ENCODE measurements at regions not wholly inside any gene's neighbourhood (a gene's known extent, or its start where the extent isn't known, plus 50 kb on each side); places are given as distances from the start of the nearest gene placed in this dataset.

DNA sequence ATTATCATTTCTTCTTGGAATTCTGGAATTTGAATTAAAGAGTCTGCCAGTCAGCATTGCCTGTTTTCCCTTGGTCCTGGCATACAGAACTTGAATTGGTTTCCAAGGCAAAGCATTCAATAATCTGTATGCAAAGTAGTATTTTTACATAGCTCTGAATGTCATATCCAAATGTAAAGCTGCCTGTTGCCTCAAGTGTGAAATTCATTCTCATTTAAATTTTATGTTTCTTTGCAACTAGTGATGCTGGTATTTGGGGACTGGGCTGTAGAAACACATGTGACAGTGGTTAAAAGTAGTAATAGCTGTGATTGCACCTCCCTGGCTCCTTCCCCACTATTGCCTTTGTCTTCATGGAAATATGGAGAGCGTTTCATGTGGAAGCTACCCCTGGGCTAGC, 743.9 kb upstream of the GOLIM4 start:
- Histone ChIP-seq H3K27me3 (ENCODE audit: control insufficient read depth, insufficient read depth, low read length) (peaks cover 2% of the 10 kb centered on the region), H3K36me3 (ENCODE audit: control insufficient read depth, insufficient read depth, low read length) (no peaks in the 10 kb centered on the region), H3K4me3 (ENCODE audit: low read depth, low read length) (no peak overlapping the region)
- POLR2A ChIA-PET: no interaction called here
- TF ChIP-seq CTCF (IDR thresholded peaks at IDR 0.05; ENCODE audit: insufficient read depth, low read depth, low read length): no peak
- CTCF ChIA-PET: interaction anchor here (0.7 to 1.8 kb wide), 2 partner anchors 26 to 328 kb away, joined by 3 to 5 read pairs; no protein-coding TSS in a partner anchor
- DNase-seq (ENCODE audit: low read depth): no peak

DNA sequence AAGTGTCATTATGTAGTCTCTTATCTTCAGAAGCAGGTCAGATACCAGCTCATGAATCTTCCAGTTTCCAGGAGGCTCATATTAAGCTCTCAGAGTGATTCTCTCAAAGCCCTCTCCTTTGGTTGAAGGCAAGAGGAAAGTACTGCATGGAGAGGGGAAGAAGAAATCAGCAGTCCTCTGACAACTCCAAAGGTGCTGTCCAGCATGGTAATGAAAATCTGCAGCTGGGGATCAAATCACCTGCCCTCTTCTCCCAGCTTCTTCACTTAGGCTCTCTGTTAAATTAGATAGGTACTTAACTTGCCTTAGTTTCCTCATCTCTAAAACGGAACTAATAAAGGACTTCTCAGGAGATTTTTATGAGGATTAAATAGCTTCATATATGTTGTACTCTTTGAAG, 738.8 kb upstream of the GOLIM4 start:
- CTCF ChIA-PET: interaction anchor here (1.2 to 1.5 kb wide), 2 partner anchors 13 to 213 kb away, joined by 4 to 7 read pairs; no protein-coding TSS in a partner anchor
- no peak for DNase-seq (ENCODE audit: low read depth)
- no peak for TF ChIP-seq CTCF (IDR thresholded peaks at IDR 0.05; ENCODE audit: insufficient read depth, low read depth, low read length)
- H3K36me3 ChIP-seq (ENCODE audit: control insufficient read depth, insufficient read depth, low read length): no peaks in the 10 kb centered on the region
- H3K4me3 ChIP-seq (ENCODE audit: low read depth, low read length): no peak overlapping the region
- no peaks in the 10 kb centered on the region; the same call in 1 of the 2 replicates for H3K27me3 ChIP-seq (ENCODE audit: control insufficient read depth, insufficient read depth, low read length)
- POLR2A ChIA-PET: no interaction called here

DNA sequence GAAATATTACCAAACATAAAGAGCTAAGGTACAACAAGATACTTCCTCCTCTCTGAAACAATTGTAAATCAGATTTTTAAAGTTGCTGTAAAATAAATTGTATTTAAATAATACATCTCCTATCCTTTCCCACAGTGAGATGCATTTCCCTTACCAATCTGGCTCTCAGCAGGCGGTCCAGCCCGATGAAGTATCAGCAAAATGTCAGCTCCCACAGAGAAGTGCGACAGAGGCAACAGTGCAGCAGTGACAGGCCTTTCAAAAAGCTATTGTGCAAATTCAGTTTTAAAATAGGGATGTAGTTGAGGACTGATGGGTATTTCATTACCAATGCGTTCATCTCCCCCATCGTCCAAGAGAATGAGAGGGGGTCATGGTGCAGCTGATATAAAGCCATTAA, 733.2 kb upstream of the GOLIM4 start:
- Histone ChIP-seq H3K27me3 (ENCODE audit: control insufficient read depth, insufficient read depth, low read length) (no peaks in the 10 kb centered on the region), H3K4me3 (ENCODE audit: low read depth, low read length) (no peak overlapping the region), H3K36me3 (ENCODE audit: control insufficient read depth, insufficient read depth, low read length) (no peaks in the 10 kb centered on the region)
- ChIA-PET CTCF (interaction anchor here (0.8 kb wide), 1 partner anchor 19 kb away, joined by 3 read pairs; no protein-coding TSS in a partner anchor), POLR2A (interaction anchor here (0.6 kb wide), 1 partner anchor 140 kb away, joined by 3 read pairs; no protein-coding TSS in a partner anchor)
- no peak for TF ChIP-seq CTCF (IDR thresholded peaks at IDR 0.05; ENCODE audit: insufficient read depth, low read depth, low read length)
- no peak for DNase-seq (ENCODE audit: low read depth)

- DNase-seq (ENCODE audit: low read depth): no peak
- ChIA-PET POLR2A (interaction anchor here (0.6 kb wide), 1 partner anchor 139 kb away, joined by 3 read pairs; no protein-coding TSS in a partner anchor), CTCF (no interaction called here)
- H3K4me3 ChIP-seq (ENCODE audit: low read depth, low read length): no peak overlapping the region
- no peak for TF ChIP-seq CTCF (IDR thresholded peaks at IDR 0.05; ENCODE audit: insufficient read depth, low read depth, low read length)
- no peaks in the 10 kb centered on the region for H3K36me3 ChIP-seq (ENCODE audit: control insufficient read depth, insufficient read depth, low read length)
- no peaks in the 10 kb centered on the region for H3K27me3 ChIP-seq (ENCODE audit: control insufficient read depth, insufficient read depth, low read length)
These were observed 732.8 kb upstream of the GOLIM4 start for GRCh38 chr3:168828536-168828935.

- ChIA-PET POLR2A (no interaction called here), CTCF (no interaction called here)
- no peak for DNase-seq (ENCODE audit: low read depth)
- TF ChIP-seq CTCF (IDR thresholded peaks at IDR 0.05; ENCODE audit: insufficient read depth, low read depth, low read length): no peak
- no peaks in the 10 kb centered on the region for H3K27me3 ChIP-seq (ENCODE audit: control insufficient read depth, insufficient read depth, low read length)
- H3K36me3 ChIP-seq (ENCODE audit: control insufficient read depth, insufficient read depth, low read length): no peaks in the 10 kb centered on the region
- H3K4me3 ChIP-seq (ENCODE audit: low read depth, low read length): no peak overlapping the region
These were observed 732.3 kb upstream of the GOLIM4 start for GRCh38 chr3:168828014-168828413.

All from BJ (cell line).